A549 (cell line): ENCODE measurements at regions not wholly inside any gene's neighbourhood (a gene's known extent, or its start where the extent isn't known, plus 50 kb on each side); places are given as distances from the start of the nearest gene placed in this dataset.

Source experiments
- ATAC-seq, 2 experiments: fragments of 200-7000 bp in 1 of 2; fragments of >200 bp in 1 of 2; cut with Nextera tagmentation in 1 of 2; cut with Tn5 transposase in 1 of 2; 3 replicates each; pipeline versions ENCODE4 v1.8.0 to v1.9.1; 2018 to 2020; ENCODE audit warnings: mild to moderate bottlenecking in 1 of 2, moderate library complexity in 1 of 2
- CTCF ChIA-PET: fragments of 300-600 bp; sonication (Branson Sonifier 250); formaldehyde crosslinking; extraction: SDS; loops from one replicate; lab custom pipeline; 2021; ENCODE audit warnings: antibody characterized with exemption, inconsistent platforms; lab: Yijun Ruan, JAX
- POLR2A ChIA-PET: fragments of 350-600 bp; formaldehyde crosslinking; extraction: SDS; loops from one replicate; lab custom pipeline; 2021; ENCODE audit warnings: antibody characterized with exemption, inconsistent platforms; lab: Yijun Ruan, JAX
- DNase-seq, 2 experiments: peaks; one replicate each; pipeline versions ENCODE4 v3.0.0 to v3.0.0-alpha.2; 2011 to 2016; ENCODE audit warnings: low read depth in 1 of 2, low spot score in 1 of 2
- FAIRE-seq: peaks from 2 replicates; lab custom pipeline; 2011; peaks lifted over from hg19 to GRCh38; lab: Jason Lieb, UNC
- H3K27ac ChIP-seq, 2 experiments: fragments of >200 bp; sonication (Bioruptor Twin); formaldehyde crosslinking; 3 replicates each; pipeline ENCODE4 v1.5.1; 2016 to 2017
- H3K4me1 ChIP-seq: fragments of >200 bp; sonication (Bioruptor Twin); formaldehyde crosslinking; 3 replicates; pipeline ENCODE4 v1.6.1; 2016
- H3K4me2 ChIP-seq: fragments of >200 bp; sonication (Bioruptor Twin); formaldehyde crosslinking; 3 replicates; pipeline ENCODE4 v1.6.1; 2016
- H3K4me3 ChIP-seq: fragments of >200 bp; sonication (Bioruptor Twin); formaldehyde crosslinking; 3 replicates; pipeline ENCODE4 v1.5.1; 2016
- H3K9me3 ChIP-seq: fragments of >200 bp; sonication (Bioruptor Twin); formaldehyde crosslinking; 3 replicates; pipeline ENCODE4 v1.6.1; 2016
- BHLHE40 ChIP-seq: IDR thresholded peaks from 2 replicates; pipeline ENCODE4 v1.6.1; 2012; ENCODE audit warnings: low read depth, low read length, inconsistent platforms
- CBX8 ChIP-seq: fragments of 200-600 bp; sonication (generic); IDR thresholded peaks from 2 replicates; pipeline ENCODE4 v1.6.1; 2016
- CEBPB ChIP-seq, 2 experiments: fragments of >200 bp in 1 of 2; sonication (Bioruptor Twin) in 1 of 2; formaldehyde crosslinking in 1 of 2; IDR thresholded peaks; 2 replicates each; pipeline ENCODE4 v1.6.1; 2012 to 2016
- EHMT2 ChIP-seq: fragments of 200-600 bp; sonication (generic); IDR thresholded peaks from 2 replicates; pipeline ENCODE4 v1.6.1; 2016; ENCODE audit warnings: antibody characterized with exemption, low read depth, mild to moderate bottlenecking, moderate library complexity
- EP300 ChIP-seq, 2 experiments: fragments of >200 bp; sonication (Bioruptor Twin); formaldehyde crosslinking; IDR thresholded peaks; 2 replicates in 1 of 2; 3 replicates in 1 of 2; pipeline ENCODE4 v1.6.1; 2016 to 2017
- HEYL ChIP-seq: fragments of 250-450 bp; sonication (Bioruptor Pico); IDR thresholded peaks from 2 replicates; pipeline ENCODE4 v1.8.0; 2021; ENCODE audit warnings: mild to moderate bottlenecking, moderate library complexity
- HOXA7 ChIP-seq: fragments of 250-450 bp; sonication (Bioruptor Pico); IDR thresholded peaks from 2 replicates; pipeline ENCODE4 v1.5.0; 2020; ENCODE audit warnings: mild to moderate bottlenecking, moderate library complexity
- HOXB13 ChIP-seq: fragments of 250-450 bp; sonication (Bioruptor Pico); IDR thresholded peaks from 2 replicates; pipeline ENCODE4 v1.5.0; 2020; ENCODE audit warnings: low read depth, mild to moderate bottlenecking, moderate library complexity
- HOXB5 ChIP-seq: fragments of 250-450 bp; sonication (Bioruptor Pico); IDR thresholded peaks from 2 replicates; pipeline ENCODE4 v1.5.0; 2020; ENCODE audit warnings: mild to moderate bottlenecking, moderate library complexity
- JUN ChIP-seq, 2 experiments: fragments of >200 bp; sonication (Bioruptor Twin); formaldehyde crosslinking; IDR thresholded peaks; 2 replicates in 1 of 2; 3 replicates in 1 of 2; pipeline ENCODE4 v1.6.1; 2016 to 2017
- KDM5A ChIP-seq: fragments of 200-600 bp; sonication (generic); IDR thresholded peaks from 2 replicates; pipeline ENCODE4 v1.6.1; 2016; ENCODE audit warnings: antibody characterized with exemption, mild to moderate bottlenecking
- MYC ChIP-seq: IDR thresholded peaks from 2 replicates; pipeline ENCODE4 v1.6.1; 2012; ENCODE audit warnings: mild to moderate bottlenecking, inconsistent platforms, low read length, improper control_type of control experiment, borderline replicate concordance
- NPAS2 ChIP-seq: fragments of 250-450 bp; sonication (Bioruptor Pico); IDR thresholded peaks from 2 replicates; pipeline ENCODE4 v1.8.0; 2022; ENCODE audit warnings: mild to moderate bottlenecking, moderate library complexity, borderline replicate concordance
- NR3C1 ChIP-seq: fragments of >200 bp; sonication (Bioruptor Twin); formaldehyde crosslinking; IDR thresholded peaks from 3 replicates; pipeline ENCODE4 v1.6.1; 2017
- PHF8 ChIP-seq: fragments of 200-600 bp; sonication (generic); IDR thresholded peaks from 2 replicates; pipeline ENCODE4 v1.6.1; 2016; ENCODE audit warnings: low read depth, mild to moderate bottlenecking, antibody characterized with exemption, moderate library complexity, borderline replicate concordance
- POLR2A ChIP-seq: IDR thresholded peaks from 2 replicates; pipeline ENCODE4 v1.6.1; 2012; ENCODE audit warnings: mild to moderate bottlenecking, low read length
- POLR2AphosphoS2 ChIP-seq: conservative IDR thresholded peaks from 2 replicates; pipeline ENCODE4 v1.6.1; 2012; ENCODE audit warnings: low read length, improper control_type of control experiment, inconsistent platforms
- RAD21 ChIP-seq, 2 experiments: fragments of >200 bp in 1 of 2; sonication (Bioruptor Twin) in 1 of 2; formaldehyde crosslinking in 1 of 2; IDR thresholded peaks in 1 of 2; conservative IDR thresholded peaks in 1 of 2; 2 replicates in 1 of 2; 3 replicates in 1 of 2; pipeline ENCODE4 v1.6.1; 2012 to 2018; ENCODE audit warnings: inconsistent platforms in 1 of 2
- RFX5 ChIP-seq: fragments of 450-650 bp; IDR thresholded peaks from 2 replicates; pipeline ENCODE4 v1.7.1; 2014; ENCODE audit warnings: antibody characterized with exemption, mild to moderate bottlenecking, moderate library complexity
- RNF2 ChIP-seq: fragments of 200-600 bp; sonication (generic); IDR thresholded peaks from 2 replicates; pipeline ENCODE4 v1.6.1; 2016; ENCODE audit warnings: low read depth, mild to moderate bottlenecking, antibody characterized with exemption, moderate library complexity, borderline replicate concordance
- SMC3 ChIP-seq: fragments of >200 bp; sonication (Bioruptor Twin); formaldehyde crosslinking; IDR thresholded peaks from 3 replicates; pipeline ENCODE4 v1.6.1; 2018; ENCODE audit warnings: inconsistent platforms
- SREBF2 ChIP-seq: fragments of 450-650 bp; IDR thresholded peaks from 2 replicates; pipeline ENCODE4 v1.6.1; 2014; ENCODE audit warnings: mild to moderate bottlenecking, moderate library complexity
- TFCP2L1 ChIP-seq: fragments of 250-450 bp; sonication (Bioruptor Pico); IDR thresholded peaks from 2 replicates; pipeline ENCODE4 v1.5.0; 2021; ENCODE audit warnings: mild to moderate bottlenecking
- TP53 ChIP-seq: fragments of 250-450 bp; sonication (Bioruptor Pico); IDR thresholded peaks from 2 replicates; pipeline ENCODE4 v1.5.0; 2021; ENCODE audit warnings: mild to moderate bottlenecking, moderate library complexity
- ZFP36 ChIP-seq: fragments of 450-650 bp; IDR thresholded peaks from 2 replicates; pipeline ENCODE4 v1.6.1; 2014; ENCODE audit warnings: borderline replicate concordance; ENCODE audit not compliant: partially characterized antibody
- WGBS: methylation state at CpG from one replicate; pipeline ENCODE4 v1.1.6; 2017; ENCODE audit errors: missing lambda C conversion rate; 5-methylcytosine and 5-hydroxymethylcytosine counted together
- TF ChIP-seq, protein P1 (sequence below): fragments of 150-350 bp; IDR thresholded peaks from 2 replicates; pipeline ENCODE4 v1.6.1; 2014; ENCODE audit warnings: low read depth, mild to moderate bottlenecking, low read length
- TF ChIP-seq, protein P2 (sequence below): fragments of 200-600 bp; sonication (generic); IDR thresholded peaks from 2 replicates; pipeline ENCODE4 v1.6.1; 2016; ENCODE audit warnings: antibody characterized with exemption, mild to moderate bottlenecking, moderate library complexity
- TF ChIP-seq, protein P3 (sequence below): IDR thresholded peaks from 2 replicates; pipeline ENCODE4 v1.6.1; 2012
- TF ChIP-seq, protein P4 (sequence below): fragments of >200 bp; sonication (Bioruptor Twin); formaldehyde crosslinking; IDR thresholded peaks from 3 replicates; pipeline ENCODE4 v1.5.1; 2016
- TF ChIP-seq, protein P5 (sequence below): fragments of 450-650 bp; IDR thresholded peaks from 2 replicates; pipeline ENCODE4 v1.6.1; 2014; ENCODE audit warnings: antibody characterized with exemption
- TF ChIP-seq, protein P6 (sequence below): IDR thresholded peaks from 2 replicates; pipeline ENCODE4 v1.6.1; 2012

DNA sequence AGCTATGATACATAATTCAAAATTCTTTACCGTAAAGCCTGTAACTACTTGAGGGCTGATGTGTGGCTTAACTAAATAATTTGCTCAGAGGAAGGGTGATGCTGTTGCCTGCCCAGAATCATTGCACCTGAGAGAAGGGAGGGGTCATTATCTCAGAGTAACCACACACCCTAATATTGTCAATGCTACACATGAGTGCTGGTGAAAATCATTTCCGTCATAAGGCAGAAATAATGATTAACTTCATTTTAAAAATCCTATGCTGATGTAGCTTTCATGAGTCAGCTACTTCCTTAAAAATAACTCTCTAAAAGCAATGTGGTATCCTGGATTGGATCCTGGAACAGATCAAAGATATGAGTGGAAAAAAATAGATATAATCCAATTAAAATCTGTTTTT is 146.4 kb upstream of the FAM83B start:
- TF ChIP-seq POLR2AphosphoS2, result no peak
- TF ChIP-seq, protein P1, sequence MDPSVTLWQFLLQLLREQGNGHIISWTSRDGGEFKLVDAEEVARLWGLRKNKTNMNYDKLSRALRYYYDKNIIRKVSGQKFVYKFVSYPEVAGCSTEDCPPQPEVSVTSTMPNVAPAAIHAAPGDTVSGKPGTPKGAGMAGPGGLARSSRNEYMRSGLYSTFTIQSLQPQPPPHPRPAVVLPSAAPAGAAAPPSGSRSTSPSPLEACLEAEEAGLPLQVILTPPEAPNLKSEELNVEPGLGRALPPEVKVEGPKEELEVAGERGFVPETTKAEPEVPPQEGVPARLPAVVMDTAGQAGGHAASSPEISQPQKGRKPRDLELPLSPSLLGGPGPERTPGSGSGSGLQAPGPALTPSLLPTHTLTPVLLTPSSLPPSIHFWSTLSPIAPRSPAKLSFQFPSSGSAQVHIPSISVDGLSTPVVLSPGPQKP, result no peak
- TF ChIP-seq, protein P2, sequence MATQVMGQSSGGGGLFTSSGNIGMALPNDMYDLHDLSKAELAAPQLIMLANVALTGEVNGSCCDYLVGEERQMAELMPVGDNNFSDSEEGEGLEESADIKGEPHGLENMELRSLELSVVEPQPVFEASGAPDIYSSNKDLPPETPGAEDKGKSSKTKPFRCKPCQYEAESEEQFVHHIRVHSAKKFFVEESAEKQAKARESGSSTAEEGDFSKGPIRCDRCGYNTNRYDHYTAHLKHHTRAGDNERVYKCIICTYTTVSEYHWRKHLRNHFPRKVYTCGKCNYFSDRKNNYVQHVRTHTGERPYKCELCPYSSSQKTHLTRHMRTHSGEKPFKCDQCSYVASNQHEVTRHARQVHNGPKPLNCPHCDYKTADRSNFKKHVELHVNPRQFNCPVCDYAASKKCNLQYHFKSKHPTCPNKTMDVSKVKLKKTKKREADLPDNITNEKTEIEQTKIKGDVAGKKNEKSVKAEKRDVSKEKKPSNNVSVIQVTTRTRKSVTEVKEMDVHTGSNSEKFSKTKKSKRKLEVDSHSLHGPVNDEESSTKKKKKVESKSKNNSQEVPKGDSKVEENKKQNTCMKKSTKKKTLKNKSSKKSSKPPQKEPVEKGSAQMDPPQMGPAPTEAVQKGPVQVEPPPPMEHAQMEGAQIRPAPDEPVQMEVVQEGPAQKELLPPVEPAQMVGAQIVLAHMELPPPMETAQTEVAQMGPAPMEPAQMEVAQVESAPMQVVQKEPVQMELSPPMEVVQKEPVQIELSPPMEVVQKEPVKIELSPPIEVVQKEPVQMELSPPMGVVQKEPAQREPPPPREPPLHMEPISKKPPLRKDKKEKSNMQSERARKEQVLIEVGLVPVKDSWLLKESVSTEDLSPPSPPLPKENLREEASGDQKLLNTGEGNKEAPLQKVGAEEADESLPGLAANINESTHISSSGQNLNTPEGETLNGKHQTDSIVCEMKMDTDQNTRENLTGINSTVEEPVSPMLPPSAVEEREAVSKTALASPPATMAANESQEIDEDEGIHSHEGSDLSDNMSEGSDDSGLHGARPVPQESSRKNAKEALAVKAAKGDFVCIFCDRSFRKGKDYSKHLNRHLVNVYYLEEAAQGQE, result no peak
- TF ChIP-seq, protein P3, sequence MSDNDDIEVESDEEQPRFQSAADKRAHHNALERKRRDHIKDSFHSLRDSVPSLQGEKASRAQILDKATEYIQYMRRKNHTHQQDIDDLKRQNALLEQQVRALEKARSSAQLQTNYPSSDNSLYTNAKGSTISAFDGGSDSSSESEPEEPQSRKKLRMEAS, result no peak
- no peak for TF ChIP-seq BHLHE40
- TF ChIP-seq RFX5, result no peak
- TF ChIP-seq HOXB5 (CRISPR knock-in tag), result no peak
- no peak for TF ChIP-seq HOXB13 (CRISPR knock-in tag)
- no peak for TF ChIP-seq EHMT2
- no peak for TF ChIP-seq POLR2A
- no peak for TF ChIP-seq EP300 (IDR thresholded peaks at IDR 0.05)
- TF ChIP-seq RAD21 (conservative IDR thresholded peaks at IDR 0.05 in 1 of 2, IDR thresholded peaks at IDR 0.05 in 1 of 2), result no peak
- TF ChIP-seq NR3C1, result no peak
- TF ChIP-seq KDM5A, result no peak
- FAIRE-seq, result no peak

DNA sequence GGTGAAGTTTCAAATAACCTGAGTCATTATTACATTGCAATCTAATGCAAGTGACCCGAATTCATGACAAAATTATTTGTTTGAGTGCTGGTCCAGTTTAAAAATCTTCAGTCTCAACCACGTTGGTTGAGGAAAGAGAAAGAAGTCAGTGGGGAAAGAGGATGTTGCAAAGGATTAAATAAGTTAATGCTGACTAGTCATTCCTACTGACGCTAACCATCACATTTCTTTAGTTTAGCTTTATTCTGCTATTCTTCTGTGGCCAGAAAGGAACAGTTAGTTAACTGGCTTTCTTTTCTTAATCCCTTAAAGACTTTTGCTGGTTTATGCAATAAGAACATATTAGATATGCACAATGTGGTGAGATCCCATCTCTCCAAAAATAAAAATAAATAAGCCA is 143.8 kb upstream of the FAM83B start:
- Histone ChIP-seq H3K9me3 (no peaks in the 10 kb centered on the region), H3K27ac (no peak overlapping the region), H3K4me3 (no peak overlapping the region), H3K4me1 (no peaks in the 10 kb centered on the region), H3K4me2 (no peak overlapping the region)
- ChIA-PET POLR2A (no interaction called here), CTCF (no interaction called here)
- TF ChIP-seq CEBPB (IDR thresholded peaks at IDR 0.05), result no peak
- TF ChIP-seq PHF8, result no peak
- TF ChIP-seq, protein P4, sequence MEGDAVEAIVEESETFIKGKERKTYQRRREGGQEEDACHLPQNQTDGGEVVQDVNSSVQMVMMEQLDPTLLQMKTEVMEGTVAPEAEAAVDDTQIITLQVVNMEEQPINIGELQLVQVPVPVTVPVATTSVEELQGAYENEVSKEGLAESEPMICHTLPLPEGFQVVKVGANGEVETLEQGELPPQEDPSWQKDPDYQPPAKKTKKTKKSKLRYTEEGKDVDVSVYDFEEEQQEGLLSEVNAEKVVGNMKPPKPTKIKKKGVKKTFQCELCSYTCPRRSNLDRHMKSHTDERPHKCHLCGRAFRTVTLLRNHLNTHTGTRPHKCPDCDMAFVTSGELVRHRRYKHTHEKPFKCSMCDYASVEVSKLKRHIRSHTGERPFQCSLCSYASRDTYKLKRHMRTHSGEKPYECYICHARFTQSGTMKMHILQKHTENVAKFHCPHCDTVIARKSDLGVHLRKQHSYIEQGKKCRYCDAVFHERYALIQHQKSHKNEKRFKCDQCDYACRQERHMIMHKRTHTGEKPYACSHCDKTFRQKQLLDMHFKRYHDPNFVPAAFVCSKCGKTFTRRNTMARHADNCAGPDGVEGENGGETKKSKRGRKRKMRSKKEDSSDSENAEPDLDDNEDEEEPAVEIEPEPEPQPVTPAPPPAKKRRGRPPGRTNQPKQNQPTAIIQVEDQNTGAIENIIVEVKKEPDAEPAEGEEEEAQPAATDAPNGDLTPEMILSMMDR, result no peak
- TF ChIP-seq, protein P3, result no peak
- TF ChIP-seq JUN (IDR thresholded peaks at IDR 0.05), result no peak
- no peak for TF ChIP-seq HOXB5 (CRISPR knock-in tag)
- no peak for TF ChIP-seq TFCP2L1 (CRISPR knock-in tag)
- TF ChIP-seq RFX5, result no peak
- TF ChIP-seq MYC, result no peak
- TF ChIP-seq, protein P5, sequence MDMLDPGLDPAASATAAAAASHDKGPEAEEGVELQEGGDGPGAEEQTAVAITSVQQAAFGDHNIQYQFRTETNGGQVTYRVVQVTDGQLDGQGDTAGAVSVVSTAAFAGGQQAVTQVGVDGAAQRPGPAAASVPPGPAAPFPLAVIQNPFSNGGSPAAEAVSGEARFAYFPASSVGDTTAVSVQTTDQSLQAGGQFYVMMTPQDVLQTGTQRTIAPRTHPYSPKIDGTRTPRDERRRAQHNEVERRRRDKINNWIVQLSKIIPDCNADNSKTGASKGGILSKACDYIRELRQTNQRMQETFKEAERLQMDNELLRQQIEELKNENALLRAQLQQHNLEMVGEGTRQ, result no peak
- no peak for TF ChIP-seq HOXA7 (CRISPR knock-in tag)
- TF ChIP-seq SREBF2, result no peak
- TF ChIP-seq ZFP36, result no peak
- TF ChIP-seq TP53 (CRISPR knock-in tag), result no peak
- no peak for TF ChIP-seq HEYL
- TF ChIP-seq SMC3, result no peak
- TF ChIP-seq, protein P6, sequence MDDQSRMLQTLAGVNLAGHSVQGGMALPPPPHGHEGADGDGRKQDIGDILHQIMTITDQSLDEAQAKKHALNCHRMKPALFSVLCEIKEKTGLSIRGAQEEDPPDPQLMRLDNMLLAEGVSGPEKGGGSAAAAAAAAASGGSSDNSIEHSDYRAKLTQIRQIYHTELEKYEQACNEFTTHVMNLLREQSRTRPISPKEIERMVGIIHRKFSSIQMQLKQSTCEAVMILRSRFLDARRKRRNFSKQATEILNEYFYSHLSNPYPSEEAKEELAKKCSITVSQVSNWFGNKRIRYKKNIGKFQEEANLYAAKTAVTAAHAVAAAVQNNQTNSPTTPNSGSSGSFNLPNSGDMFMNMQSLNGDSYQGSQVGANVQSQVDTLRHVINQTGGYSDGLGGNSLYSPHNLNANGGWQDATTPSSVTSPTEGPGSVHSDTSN, result no peak
- no peak for TF ChIP-seq CBX8
- TF ChIP-seq RNF2, result no peak
- TF ChIP-seq NPAS2 (CRISPR knock-in tag), result no peak
- DNase-seq (no peak), FAIRE-seq (no peak), ATAC-seq (no peak)
- WGBS, result 21% methylated on average over 3 of the region's 3 CpGs

More for the DNA sequence above, 146.4 kb upstream of the FAM83B start:
- WGBS, result 65% methylated on average over 2 of the region's 2 CpGs
- CTCF ChIA-PET, result no interaction called here
- POLR2A ChIA-PET, result no interaction called here
- Histone ChIP-seq H3K4me3 (no peak overlapping the region), H3K4me2 (no peak overlapping the region), H3K4me1 (no peaks in the 10 kb centered on the region), H3K27ac (no peak overlapping the region), H3K9me3 (no peaks in the 10 kb centered on the region)
- DNase-seq (no peak), ATAC-seq (no peak)
